HG02678 (cell line): ENCODE measurements at regions not wholly inside any gene's neighbourhood (a gene's known extent, or its start where the extent isn't known, plus 50 kb on each side); places are given as distances from the start of the nearest gene placed in this dataset.
"Not testable (repeated sequence)": the region's sequence is repeated elsewhere in the genome, so short reads cannot be mapped to it uniquely, and the experiment has no call there.

Experiments
- ATAC-seq: cut with Tn5 transposase; IDR thresholded peaks from one replicate; pipeline ENCODE4 v1.9.1; 2021; ENCODE audit warnings: mild to moderate bottlenecking, moderate library complexity; ENCODE audit not compliant: unreplicated experiment

- ATAC-seq, result no peak
Observed at GRCh38 chr3:6444888-6445658, 415.8 kb upstream of the GRM7 start.

- ATAC-seq, result no peak
Observed at GRCh38 chr3:6447166-6447801, 413.6 kb upstream of the GRM7 start.

- ATAC-seq, result no peak
Observed at GRCh38 chr3:6448011-6448410, 412.9 kb upstream of the GRM7 start.

GRCh38 chr3:6449099-6449498 lies 411.8 kb upstream of the GRM7 start:
- ATAC-seq, result no peak

- no peak for ATAC-seq
Observed at GRCh38 chr3:6452974-6453373, 407.9 kb upstream of the GRM7 start.

- no peak for ATAC-seq
Observed at GRCh38 chr3:6455031-6455430, 405.9 kb upstream of the GRM7 start.

GRCh38 chr3:6467186-6467585 lies 393.7 kb upstream of the GRM7 start:
- no peak for ATAC-seq

GRCh38 chr3:6468589-6468988 lies 392.3 kb upstream of the GRM7 start:
- ATAC-seq, result no peak

- no peak for ATAC-seq
Observed at GRCh38 chr3:6471744-6472143, 389.2 kb upstream of the GRM7 start.

- ATAC-seq, result not testable (repeated sequence)
Observed at GRCh38 chr3:6490487-6491327, 370.2 kb upstream of the GRM7 start.

GRCh38 chr3:6491768-6492167 lies 369.1 kb upstream of the GRM7 start:
- no peak for ATAC-seq

GRCh38 chr3:6492306-6492705 lies 368.6 kb upstream of the GRM7 start:
- no peak for ATAC-seq

GRCh38 chr3:6498944-6499343 lies 362.0 kb upstream of the GRM7 start:
- ATAC-seq, result not testable (repeated sequence)

- no peak for ATAC-seq
Observed at GRCh38 chr3:6504347-6504746, 356.6 kb upstream of the GRM7 start.

- no peak for ATAC-seq
Observed at GRCh38 chr3:6504834-6505233, 356.1 kb upstream of the GRM7 start.

- ATAC-seq, result no peak
Observed at GRCh38 chr3:6508410-6508759, 352.5 kb upstream of the GRM7 start.

GRCh38 chr3:6509576-6509975 lies 351.3 kb upstream of the GRM7 start:
- ATAC-seq, result no peak

- no peak for ATAC-seq
Observed at GRCh38 chr3:6510713-6511112, 350.2 kb upstream of the GRM7 start.

GRCh38 chr3:6512172-6512800 lies 348.6 kb upstream of the GRM7 start:
- ATAC-seq, result no peak

- ATAC-seq, result no peak
Observed at GRCh38 chr3:6516143-6516542, 344.8 kb upstream of the GRM7 start.

- ATAC-seq, result no peak
Observed at GRCh38 chr3:6516694-6517093, 344.2 kb upstream of the GRM7 start.
